GM23338 (cell line): ENCODE measurements at regions not wholly inside any gene's neighbourhood (a gene's known extent, or its start where the extent isn't known, plus 50 kb on each side); places are given as distances from the start of the nearest gene placed in this dataset.

Experiments
- ATAC-seq: fragments of 200-7000 bp; cut with Tn5 transposase; 3 replicates; pipeline ENCODE4 v1.9.1; 2020
- DNase-seq: peaks from one replicate; pipeline ENCODE4 v3.0.0-alpha.2; 2015; ENCODE audit warnings: low spot score
- H2AFZ ChIP-seq: fragments of 200-600 bp; sonication (generic); 2 replicates; pipeline ENCODE4 v1.8.0; 2016; ENCODE audit warnings: antibody characterized with exemption, mild to moderate bottlenecking, moderate library complexity
- H3F3A ChIP-seq: fragments of 200-600 bp; sonication (generic); replicated peaks from 2 replicates; pipeline ENCODE4 v1.8.0; 2017; ENCODE audit warnings: antibody characterized with exemption, mixed run types, low read depth
- H3K27ac ChIP-seq: fragments of 200-600 bp; sonication (generic); 2 replicates; pipeline ENCODE4 v1.6.1; 2016; ENCODE audit warnings: low read depth
- H3K27me3 ChIP-seq: fragments of 200-600 bp; sonication (generic); 2 replicates; pipeline ENCODE4 v1.8.0; 2016; ENCODE audit warnings: mild to moderate bottlenecking, mixed run types, moderate library complexity; ENCODE audit not compliant: insufficient read depth
- H3K36me3 ChIP-seq: fragments of 200-600 bp; sonication (generic); 2 replicates; pipeline ENCODE4 v1.8.0; 2016; ENCODE audit warnings: mild to moderate bottlenecking; ENCODE audit not compliant: insufficient read depth
- H3K4me1 ChIP-seq: fragments of 200-600 bp; sonication (generic); 2 replicates; pipeline ENCODE4 v1.8.0; 2016; ENCODE audit warnings: mild to moderate bottlenecking, moderate library complexity; ENCODE audit not compliant: insufficient read depth
- H3K4me2 ChIP-seq: fragments of 200-600 bp; sonication (generic); 2 replicates; pipeline ENCODE4 v1.7.1; 2017; ENCODE audit warnings: mixed run types
- H3K4me3 ChIP-seq: fragments of 200-600 bp; sonication (generic); 2 replicates; pipeline ENCODE4 v1.6.1; 2016; ENCODE audit warnings: mixed run types
- H3K79me2 ChIP-seq: fragments of 200-600 bp; sonication (generic); replicated peaks from 2 replicates; pipeline ENCODE4 v1.8.0; 2017; ENCODE audit warnings: mild to moderate bottlenecking; ENCODE audit not compliant: insufficient read depth
- H3K9me2 ChIP-seq: fragments of 200-600 bp; sonication (generic); 2 replicates; pipeline ENCODE4 v1.8.0; 2017; ENCODE audit not compliant: insufficient read depth
- H4K20me1 ChIP-seq: fragments of 200-600 bp; sonication (generic); replicated peaks from 2 replicates; pipeline ENCODE4 v1.8.0; 2017; ENCODE audit warnings: mild to moderate bottlenecking; ENCODE audit not compliant: insufficient read depth
- H3K27ac Mint-ChIP-seq: 2 replicates; pipeline ENCODE4 v1.8.0; 2020; ENCODE audit warnings: inconsistent platforms, mild to moderate bottlenecking, moderate library complexity, mixed read lengths
- H3K27me3 Mint-ChIP-seq: 3 replicates; pipeline ENCODE4 v1.8.0; 2022; ENCODE audit warnings: low read depth, mild to moderate bottlenecking, moderate library complexity, mixed read lengths, inconsistent platforms; ENCODE audit not compliant: insufficient read depth, poor library complexity
- H3K36me3 Mint-ChIP-seq: 3 replicates; pipeline ENCODE4 v1.8.0; 2021; ENCODE audit warnings: low read depth, mild to moderate bottlenecking, inconsistent platforms, moderate library complexity, mixed read lengths
- H3K4me1 Mint-ChIP-seq: 3 replicates; pipeline ENCODE4 v1.8.0; 2020; ENCODE audit warnings: mild to moderate bottlenecking, inconsistent platforms, mixed read lengths
- H3K4me3 Mint-ChIP-seq: 3 replicates; pipeline ENCODE4 v1.8.0; 2021; ENCODE audit warnings: moderate library complexity, mild to moderate bottlenecking, inconsistent platforms, mixed read lengths
- H3K9me3 Mint-ChIP-seq: 3 replicates; pipeline ENCODE4 v1.8.0; 2020; ENCODE audit warnings: moderate library complexity, mild to moderate bottlenecking, inconsistent platforms, mixed read lengths
- CREB1 ChIP-seq: fragments of 250-450 bp; sonication (Bioruptor Pico); IDR thresholded peaks from 2 replicates; pipeline ENCODE4 v1.5.0; 2020; ENCODE audit warnings: low read depth, mild to moderate bottlenecking, moderate library complexity
- CTCF ChIP-seq, 2 experiments: fragments of 200-600 bp in 1 of 2; sonication (generic) in 1 of 2; conservative IDR thresholded peaks; 2 replicates each; pipeline versions ENCODE4 v1.5.1 to v1.6.1; 2016 to 2017; ENCODE audit warnings: antibody characterized with exemption in 2 of 2, low read depth in 2 of 2, mild to moderate bottlenecking in 2 of 2, moderate library complexity in 1 of 2
- EZH2 ChIP-seq: fragments of 200-600 bp; sonication (generic); IDR thresholded peaks from one replicate; pipeline ENCODE4 v1.8.0; 2017; ENCODE audit warnings: antibody characterized with exemption, mild to moderate bottlenecking, low read depth; ENCODE audit not compliant: unreplicated experiment
- EZH2phosphoT487 ChIP-seq: fragments of 200-600 bp; sonication (generic); IDR thresholded peaks from one replicate; pipeline ENCODE4 v1.8.1; 2018; ENCODE audit warnings: antibody characterized with exemption; ENCODE audit not compliant: unreplicated experiment
- JUNB ChIP-seq: IDR thresholded peaks from one replicate; pipeline ENCODE4 v1.6.1; 2016; ENCODE audit warnings: antibody characterized with exemption; ENCODE audit not compliant: unreplicated experiment
- POLR2AphosphoS5 ChIP-seq: IDR thresholded peaks from 2 replicates; pipeline ENCODE4 v1.6.1; 2016; ENCODE audit warnings: antibody characterized with exemption, low read depth
- REST ChIP-seq: IDR thresholded peaks from one replicate; pipeline ENCODE4 v1.6.1; 2018; ENCODE audit warnings: antibody characterized with exemption; ENCODE audit not compliant: unreplicated experiment
- STAT1 ChIP-seq: IDR thresholded peaks from one replicate; pipeline ENCODE4 v1.6.1; 2016; ENCODE audit warnings: antibody characterized with exemption; ENCODE audit not compliant: unreplicated experiment
- ZNF114 ChIP-seq: fragments of 250-450 bp; sonication (Bioruptor Pico); IDR thresholded peaks from 2 replicates; pipeline ENCODE4 v1.5.0; 2020; ENCODE audit warnings: mild to moderate bottlenecking, moderate library complexity
- ZNF331 ChIP-seq: fragments of 250-450 bp; sonication (Bioruptor Pico); IDR thresholded peaks from 2 replicates; pipeline ENCODE4 v1.5.0; 2020; ENCODE audit warnings: low read depth, mild to moderate bottlenecking, moderate library complexity
- TF ChIP-seq, protein P1 (sequence below): IDR thresholded peaks from 2 replicates; pipeline ENCODE4 v1.6.1; 2016; ENCODE audit warnings: antibody characterized with exemption

GRCh38 chr14:98751110-98751509 is 520.9 kb downstream of the BCL11B start:
- Mint-ChIP-seq H3K36me3 (peaks cover 7% of the 10 kb centered on the region; the same call in 1 of the 3 replicates), H3K27me3 (peaks cover 4% of the 10 kb centered on the region), H3K4me1 (peaks cover 15% of the 10 kb centered on the region), H3K9me3 (peaks cover 11% of the 10 kb centered on the region; the same call in 2 of the 3 replicates), H3K4me3 (no peak overlapping the region), H3K27ac (no peak overlapping the region)
- Histone ChIP-seq H2AFZ (no peak overlapping the region), H4K20me1 (no peaks in the 10 kb centered on the region), H3K4me3 (no peak overlapping the region), H3K27ac (no peak overlapping the region), H3K9me2 (peaks cover 12% of the 10 kb centered on the region), H3K4me2 (no peak overlapping the region), H3F3A (no peaks in the 10 kb centered on the region), H3K27me3 (no peaks in the 10 kb centered on the region), H3K79me2 (no peaks in the 10 kb centered on the region), H3K36me3 (no peaks in the 10 kb centered on the region), H3K4me1 (peaks cover 8% of the 10 kb centered on the region; the same call in 1 of the 2 replicates)
- TF ChIP-seq EZH2phosphoT487 (no peak), POLR2AphosphoS5 (no peak), EZH2 (no peak), CTCF (conservative IDR thresholded peaks at IDR 0.05; ENCODE audit: low read depth in 2 of 2) (no peak), ZNF114 (CRISPR knock-in tag) (no peak), CREB1 (CRISPR knock-in tag) (no peak), REST (no peak), JUNB (no peak), ZNF331 (CRISPR knock-in tag) (no peak), STAT1 (no peak)
- TF ChIP-seq, protein P1, sequence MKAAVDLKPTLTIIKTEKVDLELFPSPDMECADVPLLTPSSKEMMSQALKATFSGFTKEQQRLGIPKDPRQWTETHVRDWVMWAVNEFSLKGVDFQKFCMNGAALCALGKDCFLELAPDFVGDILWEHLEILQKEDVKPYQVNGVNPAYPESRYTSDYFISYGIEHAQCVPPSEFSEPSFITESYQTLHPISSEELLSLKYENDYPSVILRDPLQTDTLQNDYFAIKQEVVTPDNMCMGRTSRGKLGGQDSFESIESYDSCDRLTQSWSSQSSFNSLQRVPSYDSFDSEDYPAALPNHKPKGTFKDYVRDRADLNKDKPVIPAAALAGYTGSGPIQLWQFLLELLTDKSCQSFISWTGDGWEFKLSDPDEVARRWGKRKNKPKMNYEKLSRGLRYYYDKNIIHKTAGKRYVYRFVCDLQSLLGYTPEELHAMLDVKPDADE: no peak
- ATAC-seq (no peak), DNase-seq (no peak)
